Stimulated activated CD8-positive, alpha-beta memory T cell treated with anti-CD3 and anti-CD28 coated beads, Interleukin-7, amount 100 ng/mL, for 48 hours (primary cell): ENCODE measurements at regions not wholly inside any gene's neighbourhood (a gene's known extent, or its start where the extent isn't known, plus 50 kb on each side); places are given as distances from the start of the nearest gene placed in this dataset.
A peak's percentile ranks its signal among the peaks of the same experiment; 100 is the strongest.

Source experiments
- DNase-seq, 2 donors: peaks; one replicate each; pipeline ENCODE4 v3.0.0-alpha.2; 2020; ENCODE audit warnings: low read depth in 1 of 2; ENCODE audit errors: extremely low read depth in 1 of 2

- no peak for DNase-seq
Measured at GRCh38 chr2:64850642-64851041, 138.6 kb upstream of the SLC1A4 start.

DNA sequence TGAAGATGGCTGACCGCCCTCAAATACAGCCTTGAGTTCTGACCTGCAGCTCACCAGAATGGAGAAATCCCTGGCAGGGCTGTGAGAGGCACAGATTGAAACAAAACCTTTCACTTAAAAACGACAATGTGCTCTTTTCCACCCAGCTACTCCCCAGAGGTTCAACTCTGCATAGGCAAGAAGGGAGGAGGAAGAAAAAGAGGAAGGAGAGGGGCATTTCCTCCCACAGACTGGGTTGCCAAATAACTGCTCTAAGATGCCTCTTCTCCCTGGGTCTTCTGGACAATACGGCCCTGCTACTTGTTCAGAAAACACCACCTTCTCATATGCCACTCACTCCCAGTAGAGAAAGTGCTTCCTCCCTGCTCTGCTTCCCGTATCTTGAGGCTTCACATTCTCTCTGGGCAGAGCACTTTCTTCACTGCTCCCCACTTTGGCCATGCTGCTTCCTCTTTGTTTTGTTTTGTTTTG, 136.4 kb upstream of the SLC1A4 start:
- no peak for DNase-seq

DNA sequence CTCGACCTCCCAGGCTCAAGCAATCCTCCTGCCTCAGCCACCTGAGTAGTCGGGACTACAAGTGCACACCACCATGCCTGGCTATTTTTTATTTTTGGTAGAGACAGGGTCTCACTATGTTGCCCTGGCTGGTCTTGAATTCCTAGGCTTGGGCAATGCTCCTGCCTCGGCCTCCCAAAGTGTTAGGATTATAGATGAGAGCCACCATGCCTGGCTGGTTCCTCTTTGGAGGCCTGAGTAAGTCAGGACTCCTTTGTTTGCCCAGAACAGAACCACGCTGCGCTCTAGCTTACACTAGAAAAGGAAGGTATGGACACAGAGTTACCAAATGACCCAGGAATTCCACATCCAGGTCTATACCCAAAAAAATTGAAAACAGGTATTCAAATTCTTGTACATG, 135.9 kb upstream of the SLC1A4 start:
- DNase-seq, result no peak

DNA sequence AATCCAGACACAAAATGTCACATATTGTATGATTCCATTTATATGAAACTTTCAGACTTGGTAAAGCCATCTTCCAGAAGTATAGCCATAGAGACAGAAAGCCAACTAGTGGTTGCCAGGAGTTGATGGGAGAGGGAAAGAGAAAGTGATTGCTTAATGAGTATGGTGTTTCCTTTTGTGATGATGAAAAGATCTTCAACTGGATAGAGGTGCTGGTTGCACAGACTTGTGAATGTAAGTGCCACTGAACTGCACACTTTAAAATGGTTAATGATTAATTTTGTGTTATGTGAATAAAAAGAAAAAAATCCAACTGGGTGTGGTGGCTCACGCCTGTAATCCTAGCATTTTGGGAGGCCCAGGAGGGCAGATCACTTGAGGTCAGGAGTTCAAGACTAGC, 135.3 kb upstream of the SLC1A4 start:
- no peak for DNase-seq

GRCh38 chr2:64854773-64855237, 134.4 kb upstream of the SLC1A4 start:
- no peak for DNase-seq

GRCh38 chr2:64857581-64858471, 131.4 kb upstream of the SLC1A4 start:
- no peak for DNase-seq

- DNase-seq, result no peak
Measured at GRCh38 chr2:64858541-64859311, 130.5 kb upstream of the SLC1A4 start.

DNA sequence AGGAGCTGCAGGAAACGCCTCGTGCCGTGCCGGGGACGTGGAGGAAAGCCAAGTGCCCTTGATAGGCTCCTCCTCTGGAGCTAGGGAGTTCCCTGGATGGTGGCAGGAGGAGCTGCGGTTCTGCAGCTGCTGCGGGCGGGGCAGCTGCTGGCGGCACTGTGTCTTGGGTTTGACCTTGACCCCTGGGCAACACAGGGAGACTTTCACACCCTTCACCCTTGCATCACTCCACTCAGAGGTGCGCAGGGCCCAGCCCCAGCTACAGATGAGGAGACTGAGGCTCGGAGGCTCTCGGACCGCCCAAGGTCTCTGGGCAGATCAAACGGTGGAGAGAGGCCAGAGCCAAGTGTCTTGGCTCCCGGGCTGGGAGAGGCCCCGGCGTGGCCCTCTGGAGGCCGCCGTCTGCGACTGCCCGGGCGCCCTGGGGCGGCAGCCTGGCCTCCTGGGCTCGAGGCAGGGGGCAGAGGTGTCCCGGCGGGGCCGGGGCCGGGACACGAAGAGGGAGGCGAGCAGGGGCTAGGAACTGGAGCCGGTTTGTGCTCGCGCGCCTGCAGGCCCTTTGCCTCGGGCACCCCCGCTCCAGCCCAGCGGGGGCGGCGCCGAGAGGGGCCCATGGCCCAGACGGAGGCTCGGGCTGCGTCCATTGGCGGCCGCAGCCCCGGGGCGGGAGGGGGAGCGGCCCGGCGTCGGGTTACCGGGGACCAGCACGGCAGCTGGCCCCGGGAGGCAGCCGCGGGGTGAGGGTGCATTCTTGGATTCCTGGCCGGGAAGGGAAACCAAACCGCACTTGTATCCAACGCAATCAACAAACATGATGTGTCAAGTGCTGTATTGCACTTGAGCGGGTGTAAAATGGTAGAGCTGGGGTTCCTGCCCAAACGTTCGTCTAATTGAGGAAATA, 129.6 kb upstream of the SLC1A4 start:
- DNase-seq, result no peak

DNA sequence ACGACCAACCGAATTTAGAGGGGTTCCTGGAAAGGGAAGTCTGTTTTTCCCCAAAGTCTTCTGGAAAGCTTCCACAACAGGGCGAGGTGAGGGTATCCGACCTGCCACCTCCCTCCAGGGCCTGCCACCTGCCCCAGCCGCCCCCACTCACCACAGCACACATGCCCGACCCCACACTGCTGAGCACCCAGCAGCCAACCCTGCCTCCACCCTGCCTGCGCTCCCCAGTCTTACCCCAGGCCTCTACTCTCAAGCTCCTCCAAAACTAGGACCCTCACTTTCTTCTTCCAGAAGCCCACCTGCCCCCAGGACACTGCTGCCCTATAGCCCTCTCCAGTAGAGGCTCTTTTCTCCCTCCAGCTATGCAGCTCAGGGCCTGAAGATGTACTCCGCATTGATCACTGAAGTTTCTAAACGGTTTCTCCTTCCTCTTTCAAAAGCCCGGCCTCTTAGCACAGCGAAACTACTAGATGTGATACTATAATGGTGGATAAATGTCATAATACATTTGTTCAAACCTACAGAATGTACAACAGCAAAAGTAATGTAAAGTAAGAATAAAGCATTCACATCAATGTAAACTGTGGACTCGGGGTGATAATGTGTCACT, 128.8 kb upstream of the SLC1A4 start:
- no peak for DNase-seq

DNA sequence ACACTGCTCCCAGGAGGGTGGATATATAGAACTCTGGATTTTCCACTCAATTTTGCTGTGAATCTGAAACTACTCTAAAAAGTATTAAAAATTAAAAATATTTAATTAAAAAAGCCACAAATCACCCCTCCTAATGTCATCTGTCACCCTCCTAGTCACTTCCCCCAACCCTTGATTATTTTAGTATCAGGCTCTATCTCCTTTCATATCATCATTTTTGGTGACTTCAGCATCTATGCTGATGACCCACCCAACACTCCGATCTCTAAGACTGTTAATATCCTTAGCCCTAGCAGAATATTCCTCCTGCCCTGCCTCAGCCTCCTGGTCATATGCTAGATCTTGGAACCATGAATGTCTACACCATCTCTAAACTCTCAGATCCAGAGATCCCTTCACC, 128.3 kb upstream of the SLC1A4 start:
- DNase-seq, result no peak

DNA sequence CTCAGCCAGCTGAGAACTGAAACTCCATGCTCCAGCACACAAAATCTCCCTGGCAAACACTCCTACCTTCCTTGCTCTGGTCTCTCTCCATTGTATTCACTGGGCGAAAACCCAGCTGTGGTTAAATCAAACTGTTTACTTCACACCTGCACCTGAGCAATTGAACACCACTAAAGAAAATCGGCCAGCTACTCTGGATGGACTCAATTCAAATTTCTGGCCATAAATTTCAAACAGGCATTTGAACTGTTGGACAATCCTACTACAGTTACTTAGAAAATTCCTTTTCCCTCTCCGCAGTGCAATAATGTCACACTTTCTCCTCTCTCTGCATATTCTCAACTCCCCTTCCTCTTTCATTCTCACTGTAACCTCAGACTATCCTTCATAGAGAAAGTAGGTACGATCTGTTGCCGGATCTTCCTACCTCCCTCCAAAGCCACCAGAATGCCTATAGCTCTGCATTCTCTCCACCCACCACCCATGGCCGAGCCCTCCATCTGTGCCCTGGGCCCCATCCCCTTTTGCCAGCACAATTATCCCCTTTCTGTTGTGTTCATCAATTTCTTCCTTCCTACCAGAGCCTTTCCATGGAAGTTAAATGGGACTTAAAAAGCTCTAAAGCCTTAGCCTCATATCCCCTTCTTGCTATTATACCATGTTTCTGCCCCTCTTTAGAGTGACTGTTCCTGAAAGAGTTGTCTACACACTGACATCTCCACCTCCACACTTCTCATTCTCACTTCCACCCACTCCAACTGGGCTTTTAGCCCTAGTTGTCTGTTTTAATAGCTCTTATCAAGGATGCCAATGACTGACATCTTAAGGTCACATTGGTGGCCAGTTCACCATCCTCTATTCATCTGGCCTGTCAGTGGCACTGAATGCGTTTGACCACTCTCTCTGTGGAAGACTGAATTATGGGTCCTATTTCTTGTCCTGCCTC, 127.5 kb upstream of the SLC1A4 start:
- no peak for DNase-seq

- no peak for DNase-seq
Measured at GRCh38 chr2:64862623-64863022, 126.6 kb upstream of the SLC1A4 start.

DNA sequence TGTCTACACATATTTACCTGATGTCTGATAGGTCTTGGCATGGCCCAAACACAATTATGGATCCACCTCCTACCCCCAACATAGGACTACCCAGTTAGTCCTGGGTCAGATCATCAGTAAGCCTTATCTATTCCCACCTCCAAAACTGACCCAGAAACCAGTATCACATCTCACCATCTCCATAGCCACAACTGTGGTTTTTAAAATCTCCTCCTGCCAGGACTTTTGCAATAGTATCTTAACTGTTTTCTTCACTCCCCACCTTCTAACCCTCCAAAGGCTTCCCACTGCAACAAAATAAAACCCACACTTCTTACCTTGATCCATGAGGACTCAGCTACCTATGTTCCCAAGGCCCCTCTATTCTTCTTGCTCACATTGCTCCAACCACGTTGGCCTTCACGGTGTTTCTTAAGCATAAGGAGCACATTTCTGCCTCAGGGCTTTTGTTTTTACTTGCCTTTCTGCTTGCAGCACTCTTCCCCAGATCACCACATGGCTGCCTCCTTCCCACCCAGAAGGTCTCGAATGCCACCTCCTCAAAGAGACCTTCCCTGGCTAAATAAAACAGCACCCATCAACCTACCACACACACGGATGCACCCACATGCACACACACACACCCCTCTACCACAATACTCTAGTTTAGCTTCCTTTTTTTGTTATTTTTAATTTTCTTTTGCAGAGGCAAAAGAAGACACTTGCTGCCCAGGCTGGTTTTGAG, 125.9 kb upstream of the SLC1A4 start:
- DNase-seq, result no peak

GRCh38 chr2:64865073-64865830, 123.9 kb upstream of the SLC1A4 start:
- DNase-seq, result peak in 1 of 2 donors; percentile 46

DNA sequence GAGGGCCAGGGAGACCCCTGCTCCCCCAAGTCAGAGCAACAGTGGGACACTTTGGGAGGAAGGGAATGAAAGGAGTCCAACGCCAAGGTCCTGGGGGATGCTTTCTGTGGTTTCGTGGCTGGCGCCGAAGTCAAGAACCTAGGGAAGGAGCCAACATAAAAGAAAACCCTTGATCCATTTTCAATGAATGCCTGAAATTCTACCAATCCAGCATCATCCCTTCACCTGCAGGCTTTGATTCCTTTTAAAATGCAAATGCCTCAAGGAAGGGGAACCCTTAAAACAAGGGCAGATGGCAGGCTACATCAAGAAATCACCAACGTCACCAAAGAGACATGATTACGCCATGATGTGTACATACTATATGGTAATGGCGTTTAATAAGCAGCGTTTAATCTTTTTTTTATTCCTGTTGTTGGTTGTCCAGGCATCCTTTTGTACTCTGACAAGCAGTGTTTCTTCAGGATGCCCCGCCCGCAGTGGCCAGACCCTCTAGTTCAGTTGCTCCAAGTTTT, 123.3 kb upstream of the SLC1A4 start:
- DNase-seq, result no peak

GRCh38 chr2:64866797-64867196, 122.4 kb upstream of the SLC1A4 start:
- DNase-seq, result no peak

DNA sequence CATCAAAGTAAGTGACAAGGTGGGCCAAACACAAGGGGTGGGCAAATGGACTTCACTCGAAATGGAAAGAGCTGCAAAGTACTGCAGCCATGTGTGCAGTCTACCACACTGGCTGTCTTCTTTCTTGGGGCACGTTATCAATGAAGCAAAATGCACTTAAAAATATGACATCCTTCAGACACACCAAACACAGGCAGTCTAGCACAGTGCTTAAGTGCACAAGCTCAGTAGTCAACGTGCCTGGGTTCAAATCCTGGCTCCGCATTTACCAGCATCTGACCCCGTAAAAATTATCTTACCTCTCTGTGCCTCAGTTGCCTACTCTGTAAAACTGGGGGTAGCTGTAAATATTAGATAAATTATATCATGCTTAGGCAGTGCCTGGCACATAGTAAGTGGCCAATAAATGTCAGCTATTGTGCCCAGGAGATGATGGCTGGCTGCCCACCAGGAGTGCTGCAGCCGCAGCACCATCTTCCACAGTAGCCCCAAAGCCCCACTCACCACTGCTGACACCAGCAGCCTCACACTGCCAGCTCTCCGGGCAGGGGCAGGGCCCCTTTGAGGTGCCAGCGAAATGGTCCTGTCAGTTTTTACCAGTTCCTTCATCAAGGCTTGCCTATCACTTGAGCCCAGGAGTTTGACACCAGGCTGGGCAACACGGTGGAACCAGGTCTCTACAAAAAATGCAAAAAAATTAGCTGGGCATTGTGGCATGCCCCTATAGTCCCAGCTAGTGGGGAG, 121.8 kb upstream of the SLC1A4 start:
- no peak for DNase-seq
